Activated CD8-positive, alpha-beta memory T cell treated with anti-CD3 and anti-CD28 coated beads, Interleukin-2, amount 50 U/mL, for 24 hours (primary cell): ENCODE measurements at regions not wholly inside any gene's neighbourhood (a gene's known extent, or its start where the extent isn't known, plus 50 kb on each side); places are given as distances from the start of the nearest gene placed in this dataset.
"Not testable (repeated sequence)": the region's sequence is repeated elsewhere in the genome, so short reads cannot be mapped to it uniquely, and the experiment has no call there.

Experiments used
- DNase-seq: peaks from one replicate; pipeline ENCODE4 v3.0.0-alpha.2; 2020; ENCODE audit errors: extremely low read depth

DNA sequence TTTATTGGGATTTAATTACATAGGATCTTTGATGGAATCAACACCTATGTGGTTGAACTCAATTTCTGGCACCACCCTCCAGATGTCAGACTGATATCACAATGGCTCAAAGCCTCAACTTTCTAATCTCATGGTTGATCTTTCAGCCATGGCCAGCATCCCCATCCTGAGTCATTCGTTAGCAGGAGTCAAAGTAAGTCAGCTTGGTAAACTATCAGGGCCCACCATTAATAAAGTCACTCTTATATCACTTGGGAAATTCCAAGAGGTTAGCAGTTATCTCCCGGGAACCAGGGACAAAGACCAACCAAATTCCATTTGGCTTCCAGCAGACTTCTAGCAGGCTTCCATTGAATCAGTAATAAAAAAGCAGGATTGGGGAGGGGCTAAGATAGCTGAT lies 50.7 kb upstream of the TNFSF4 start:
- no peak for DNase-seq

DNA sequence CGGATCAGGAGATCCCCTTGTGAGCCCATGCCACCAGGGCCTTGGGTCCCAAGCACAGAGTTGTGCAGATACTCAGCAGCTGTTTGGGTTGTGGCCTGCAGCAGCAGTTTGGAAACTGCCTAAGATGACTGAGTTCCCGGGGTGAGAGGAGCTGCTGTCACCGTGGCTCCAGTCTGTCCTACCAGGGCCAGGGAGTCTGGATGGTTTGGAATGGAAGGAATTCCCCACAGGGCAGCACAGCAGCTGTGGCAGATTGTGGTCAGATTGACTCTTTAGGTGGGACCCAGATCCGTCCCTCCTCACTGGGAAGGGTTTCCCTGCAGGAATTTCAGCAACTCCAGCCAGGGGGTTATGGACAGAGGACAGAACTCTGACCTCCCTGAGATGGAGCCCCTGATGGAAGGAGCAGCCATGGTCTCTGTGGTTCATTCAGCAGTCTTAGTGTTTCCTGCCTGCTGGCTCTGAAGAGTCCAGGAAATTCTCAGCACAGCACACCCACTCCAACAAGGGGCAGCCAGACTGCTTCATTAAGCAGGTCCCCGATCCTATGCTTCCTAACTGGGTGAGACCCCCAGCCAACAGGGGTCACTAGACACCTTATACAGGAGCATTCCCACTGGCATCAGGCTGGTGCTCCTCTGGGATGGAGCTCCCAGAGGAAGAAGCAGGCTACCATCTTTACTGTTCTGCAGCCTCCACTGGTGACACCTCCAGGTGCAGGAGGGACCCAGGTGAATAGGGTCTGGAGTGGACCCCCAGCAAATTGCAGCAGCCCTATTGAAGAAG lies 51.5 kb upstream of the TNFSF4 start:
- no peak for DNase-seq

DNA sequence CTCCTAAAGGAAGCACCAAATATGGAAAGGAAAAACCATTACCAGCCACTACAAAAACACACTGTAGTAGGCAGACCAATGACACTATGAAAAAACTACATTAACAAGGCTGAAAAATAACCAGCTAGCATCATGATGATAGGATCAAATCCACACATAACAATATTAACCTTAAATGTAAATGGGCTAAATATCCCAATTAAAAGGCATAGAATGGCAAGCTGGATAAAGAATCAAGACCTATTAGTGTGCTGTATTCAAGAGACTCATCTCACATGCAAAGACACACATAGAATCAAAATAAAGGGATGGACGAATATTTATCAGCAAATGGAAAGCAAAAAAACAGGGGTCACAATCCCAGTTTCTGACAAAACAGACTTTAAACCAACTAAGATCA lies 53.2 kb upstream of the TNFSF4 start:
- DNase-seq, result not testable (repeated sequence)

DNA sequence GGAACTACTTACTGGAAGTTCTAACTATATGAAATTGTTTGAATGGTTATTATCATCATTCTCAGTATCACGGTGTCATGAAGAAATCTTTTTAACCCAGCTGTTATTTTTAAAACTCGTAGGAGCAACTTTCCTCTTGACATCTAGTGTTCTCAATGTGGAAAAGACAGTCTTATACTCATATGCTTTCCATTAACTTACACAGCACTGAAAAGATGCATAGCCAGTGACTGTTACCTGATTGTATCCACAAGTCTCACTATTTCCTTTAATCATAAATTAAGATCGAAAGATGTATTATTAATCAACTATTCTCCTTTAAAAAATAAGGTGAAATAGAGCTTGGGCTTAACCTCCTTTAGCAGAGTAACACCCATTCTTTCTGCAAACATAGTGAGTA lies 59.7 kb upstream of the TNFSF4 start:
- no peak for DNase-seq

DNA sequence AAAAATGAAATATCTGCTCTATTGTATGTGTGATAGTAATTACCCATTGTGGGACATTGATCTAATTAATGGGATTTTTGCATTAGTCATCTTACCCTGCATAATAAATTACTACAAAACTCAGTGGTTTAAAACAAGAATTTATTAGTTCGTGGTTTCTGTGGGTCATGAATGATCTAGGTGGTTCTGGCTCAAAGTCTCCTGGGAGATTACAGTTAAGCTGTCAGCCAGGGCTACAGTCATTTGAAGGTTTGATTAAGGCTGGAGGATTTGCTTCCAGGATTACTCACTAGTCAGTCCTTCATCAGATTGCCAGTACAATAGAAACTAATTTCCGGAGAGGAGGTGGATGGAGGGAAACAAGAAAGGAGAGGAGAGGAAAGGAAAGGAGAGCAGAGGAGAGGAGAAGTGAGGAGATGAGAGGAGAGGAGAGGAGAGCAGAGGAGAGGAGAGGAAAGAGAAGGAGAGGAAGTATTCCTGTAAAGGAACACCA lies 60.4 kb upstream of the TNFSF4 start:
- no peak for DNase-seq

DNA sequence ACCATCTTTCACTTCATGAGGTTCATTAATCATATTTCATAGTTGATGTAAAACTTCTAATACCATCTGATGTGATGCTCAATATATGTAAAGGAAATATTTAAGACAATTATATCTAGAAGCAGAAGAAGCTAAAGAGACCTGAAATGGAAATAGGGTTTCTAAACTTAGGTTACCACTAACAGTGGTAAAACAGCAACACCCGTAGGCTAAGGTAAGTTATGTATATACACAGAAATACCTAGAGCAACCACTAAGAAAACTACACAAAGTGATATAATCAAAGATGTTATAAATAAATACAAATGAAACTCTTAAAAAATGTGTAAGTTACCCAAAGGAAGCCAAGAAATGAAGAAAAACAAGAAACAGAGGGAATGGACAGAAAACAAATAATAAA lies 61.1 kb upstream of the TNFSF4 start:
- no peak for DNase-seq

DNA sequence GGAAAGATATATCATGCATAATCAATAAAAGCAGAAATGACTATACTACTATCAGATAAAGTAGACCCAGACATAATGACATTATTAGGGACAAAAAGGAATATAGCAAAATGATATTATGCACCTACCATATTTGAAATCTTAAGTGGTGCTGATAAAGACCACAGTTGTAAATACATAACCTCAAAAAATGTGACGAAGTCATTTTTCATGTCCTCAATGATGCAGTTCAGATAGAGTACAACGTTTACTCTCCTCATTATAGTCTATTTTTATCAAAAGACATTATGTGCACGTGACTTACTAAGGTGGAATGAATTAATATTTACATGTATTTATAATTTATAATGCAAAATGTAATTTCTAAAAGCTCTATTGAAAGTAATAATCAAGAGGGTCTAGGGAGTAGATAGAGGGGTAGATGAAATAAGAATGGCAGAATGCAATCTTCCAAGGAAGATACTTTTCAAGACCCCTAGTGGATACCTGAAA lies 61.7 kb upstream of the TNFSF4 start:
- no peak for DNase-seq

DNA sequence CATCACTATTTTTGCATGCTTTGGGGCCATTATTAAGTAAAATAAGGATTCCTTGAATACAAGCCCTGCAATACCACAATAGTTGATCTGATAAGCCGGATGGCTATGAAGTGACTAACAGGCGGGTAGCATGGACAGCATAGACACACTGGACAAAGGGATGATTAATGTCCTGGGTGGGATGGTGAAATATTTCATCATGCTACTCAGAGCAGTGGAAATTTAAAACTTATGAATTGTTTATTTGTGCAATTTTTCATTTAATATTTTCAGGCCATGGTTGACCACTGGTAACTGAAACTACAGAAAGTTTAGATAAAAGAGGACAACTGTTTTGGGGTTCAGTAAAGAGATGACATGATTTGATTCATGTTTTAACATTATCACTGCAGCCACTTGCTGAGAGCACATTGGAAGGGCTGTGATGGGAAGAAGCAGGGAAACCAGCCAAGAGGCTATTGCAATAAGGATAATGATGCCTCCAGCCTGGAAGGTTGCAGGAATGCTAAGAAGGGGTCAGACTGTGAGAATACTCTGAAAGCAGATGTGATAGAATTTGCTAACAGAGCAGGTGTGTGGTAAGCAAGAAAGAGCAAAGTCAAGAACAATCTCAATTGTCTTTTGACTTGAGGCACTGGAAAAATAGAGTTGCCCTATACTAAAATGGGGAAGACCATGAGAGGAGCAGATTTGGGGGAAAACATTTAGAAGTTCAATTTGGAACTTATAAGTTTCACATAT lies 62.5 kb upstream of the TNFSF4 start:
- DNase-seq, result no peak

DNA sequence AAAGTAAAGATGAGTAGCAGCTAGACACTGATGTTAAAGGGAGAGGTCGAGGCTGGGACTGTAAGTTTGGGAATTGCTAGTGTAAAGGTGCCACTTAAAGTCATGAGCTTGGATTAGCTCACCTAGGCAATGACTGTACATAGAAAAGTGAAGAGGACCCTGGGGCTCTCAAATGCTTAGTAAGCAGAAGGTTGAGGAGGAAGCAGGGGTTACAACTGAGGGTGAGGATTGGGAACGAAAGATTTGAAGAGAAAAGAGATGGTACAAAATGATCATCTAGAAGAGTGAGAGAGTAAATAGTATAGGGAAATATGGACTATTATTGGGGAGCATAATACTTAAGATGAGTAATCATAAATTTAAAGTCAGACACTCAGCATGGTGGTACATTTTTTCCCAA lies 63.1 kb upstream of the TNFSF4 start:
- DNase-seq, result no peak

DNA sequence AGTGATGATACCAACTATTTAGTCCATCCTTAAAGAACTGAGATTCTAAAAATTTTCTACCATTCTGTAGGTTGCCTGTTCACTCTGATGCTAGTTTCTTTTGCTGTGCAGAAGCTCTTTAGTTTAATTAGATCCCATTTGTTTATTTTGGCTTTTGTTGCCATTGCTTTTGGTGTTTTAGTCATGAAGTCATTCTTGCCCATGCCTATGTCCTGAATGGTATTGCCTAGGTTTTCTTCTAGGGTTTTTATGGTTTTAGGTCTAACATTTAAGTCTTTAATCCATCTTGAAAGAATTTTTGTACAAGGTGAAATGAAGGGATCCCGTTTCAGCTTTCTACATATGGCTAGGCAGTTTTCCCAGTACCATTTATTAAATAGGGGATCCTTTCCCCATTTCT lies 63.9 kb upstream of the TNFSF4 start:
- not testable (repeated sequence) for DNase-seq

DNA sequence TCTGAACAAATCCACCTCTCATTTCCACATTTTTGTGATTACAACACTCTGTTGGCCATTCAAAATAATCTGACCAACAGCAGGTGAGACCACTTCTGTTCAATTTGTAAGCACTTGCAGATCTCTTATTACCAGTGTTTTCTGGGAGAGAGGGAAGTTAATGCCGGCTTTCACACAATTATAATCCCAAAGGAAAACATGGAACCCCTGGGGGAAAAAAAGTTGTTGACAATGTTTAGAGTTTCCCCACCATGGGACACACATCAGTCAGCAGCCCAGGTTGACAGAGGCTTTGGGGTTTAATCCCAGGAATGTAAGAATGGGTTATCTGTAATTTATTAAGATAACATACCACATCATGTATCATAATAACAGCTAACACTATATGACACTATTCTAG lies 68.4 kb upstream of the TNFSF4 start:
- no peak for DNase-seq

DNA sequence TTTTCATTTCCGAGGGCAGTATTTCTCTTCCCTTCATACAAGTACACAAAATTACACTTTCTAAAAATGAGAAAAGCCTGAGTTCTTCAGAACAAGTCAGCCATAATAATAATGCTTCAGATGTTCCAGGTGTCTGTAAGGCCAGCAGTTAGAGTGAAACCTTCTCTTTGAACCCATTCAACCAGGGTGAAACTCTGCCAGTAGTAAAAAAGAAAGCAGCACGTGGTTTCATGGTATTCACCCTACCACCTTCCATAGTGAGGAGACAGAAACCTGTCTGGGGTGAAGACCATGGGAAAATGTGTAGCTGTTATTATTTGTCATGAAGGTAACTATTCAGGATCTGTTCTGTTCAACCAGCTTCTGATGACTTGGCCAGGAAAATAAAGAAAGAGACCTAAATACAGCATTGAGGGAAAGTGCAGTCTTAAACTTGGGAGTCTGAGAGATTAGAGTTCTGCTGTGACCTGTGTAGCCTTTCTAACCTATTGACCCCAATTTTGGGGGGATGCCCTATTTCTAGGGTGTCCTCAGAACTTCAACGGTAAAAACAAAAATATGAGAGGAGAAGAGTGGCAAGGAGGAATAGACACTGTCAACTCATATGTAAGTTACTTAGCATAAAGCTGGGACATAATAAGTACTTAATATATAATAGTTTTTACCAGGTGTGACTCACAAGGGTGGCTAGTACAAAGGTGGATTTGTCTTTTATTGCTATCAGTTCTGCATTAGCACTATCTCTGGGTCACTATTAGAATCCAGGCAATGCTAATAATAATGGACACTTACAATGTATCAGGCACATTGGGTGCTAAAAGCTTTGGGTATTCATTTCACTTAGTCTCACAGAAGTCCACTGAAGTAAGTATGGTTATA lies 70.0 kb upstream of the TNFSF4 start:
- DNase-seq, result no peak

DNA sequence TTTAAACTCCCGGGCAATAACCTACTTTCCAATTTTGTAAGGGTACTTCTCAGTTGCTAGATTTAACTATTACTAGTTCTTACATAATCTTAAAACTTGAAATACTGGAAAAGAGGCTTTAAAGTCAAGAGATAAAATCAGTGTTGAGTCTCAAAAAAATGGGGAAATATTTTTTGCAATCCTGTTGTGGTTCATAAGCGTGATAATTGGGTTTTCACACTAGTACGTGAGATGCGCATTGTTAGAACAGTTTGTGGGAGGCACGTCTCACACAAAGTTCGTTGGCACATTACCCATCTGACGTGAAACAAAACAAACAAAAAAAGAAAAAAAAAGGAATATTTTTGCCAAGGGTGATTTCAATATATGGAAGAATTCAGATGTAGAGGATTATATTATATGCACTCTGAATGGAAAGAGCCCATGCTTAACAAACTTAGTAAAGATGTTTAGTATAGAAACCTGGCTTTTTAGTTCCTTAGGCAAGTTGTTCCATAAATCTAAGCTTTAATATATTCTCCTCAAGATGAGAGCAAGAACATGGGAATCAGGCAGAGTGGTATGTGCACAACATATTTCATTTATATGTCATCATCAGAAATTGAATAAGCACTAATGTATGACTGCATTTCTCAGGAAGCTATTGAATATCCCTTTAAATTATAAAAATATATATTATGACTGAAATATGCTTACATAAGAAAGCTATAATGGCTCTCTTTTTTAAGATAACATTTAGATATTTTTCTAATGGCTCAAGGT lies 73.9 kb upstream of the TNFSF4 start:
- DNase-seq, result no peak

DNA sequence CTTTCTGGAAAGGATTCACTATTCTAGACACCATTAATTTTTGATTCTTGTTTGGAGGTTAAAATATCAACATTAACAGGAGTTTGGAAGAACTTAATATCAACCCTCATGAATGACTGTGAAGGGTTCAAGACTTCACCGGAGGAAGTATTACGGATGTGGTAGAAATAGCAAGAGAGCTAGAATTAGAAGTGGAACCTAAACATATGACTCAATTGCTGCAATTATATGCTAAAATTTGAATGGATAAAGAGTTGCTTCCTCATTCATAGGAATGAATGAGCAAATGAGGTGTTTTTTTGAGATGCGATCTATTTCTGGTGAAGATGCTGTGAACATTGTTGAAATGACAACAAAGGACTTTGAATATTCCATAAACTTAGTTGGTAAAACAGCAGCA lies 77.9 kb upstream of the TNFSF4 start:
- DNase-seq, result no peak

DNA sequence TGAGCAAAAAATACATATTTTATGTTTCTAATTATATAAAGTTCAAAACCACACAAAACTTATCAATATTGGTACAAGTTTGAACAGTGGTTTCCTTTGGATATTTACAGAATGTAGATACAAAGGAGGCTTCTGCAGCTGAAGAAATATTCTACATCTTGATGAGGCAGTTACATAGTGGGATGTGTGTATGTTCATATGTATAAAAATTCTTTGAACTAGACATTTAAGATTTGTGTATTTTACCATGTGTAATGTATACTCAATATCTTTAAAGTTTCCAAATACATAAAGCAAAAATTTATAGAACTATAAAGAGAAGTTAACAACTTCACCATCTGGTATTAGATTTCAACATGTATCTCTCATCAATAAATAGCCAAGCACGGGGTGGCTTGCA lies 80.7 kb upstream of the TNFSF4 start:
- no peak for DNase-seq

DNA sequence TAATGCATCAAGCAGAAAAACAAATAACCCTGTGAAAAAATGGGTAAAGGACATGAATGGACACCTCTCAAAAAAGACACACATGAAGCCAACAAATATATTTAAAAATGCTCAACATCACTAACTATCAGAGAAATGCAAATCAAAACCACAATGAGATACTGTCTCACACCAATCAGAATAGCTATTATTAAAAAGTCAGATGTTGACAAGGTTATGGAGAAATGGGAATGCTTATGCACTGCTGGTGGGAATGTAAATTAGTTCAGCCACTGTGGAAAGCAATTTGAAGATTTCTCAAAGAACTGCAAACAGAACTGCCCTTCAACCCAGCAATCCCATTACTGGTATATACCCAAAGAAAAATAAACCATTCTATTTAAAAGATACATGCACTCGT lies 86.6 kb upstream of the TNFSF4 start:
- no peak for DNase-seq

DNA sequence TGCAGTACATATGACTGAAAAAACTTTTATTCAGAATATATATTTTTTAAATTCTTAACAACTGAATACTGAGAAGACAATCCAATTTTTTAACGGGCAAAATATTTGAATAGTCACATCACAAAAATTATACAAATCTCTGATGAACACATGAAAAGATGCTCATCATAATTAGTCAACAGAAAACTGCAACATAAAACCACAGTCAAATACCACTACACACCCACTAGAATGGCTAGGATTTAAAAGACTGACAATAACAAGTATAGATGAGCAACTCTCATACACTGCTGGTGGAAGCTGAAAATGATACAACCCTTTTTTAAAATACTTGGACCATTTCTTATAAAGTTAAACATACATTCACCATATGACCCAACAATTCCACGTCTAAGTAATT lies 87.7 kb upstream of the TNFSF4 start:
- no peak for DNase-seq

DNA sequence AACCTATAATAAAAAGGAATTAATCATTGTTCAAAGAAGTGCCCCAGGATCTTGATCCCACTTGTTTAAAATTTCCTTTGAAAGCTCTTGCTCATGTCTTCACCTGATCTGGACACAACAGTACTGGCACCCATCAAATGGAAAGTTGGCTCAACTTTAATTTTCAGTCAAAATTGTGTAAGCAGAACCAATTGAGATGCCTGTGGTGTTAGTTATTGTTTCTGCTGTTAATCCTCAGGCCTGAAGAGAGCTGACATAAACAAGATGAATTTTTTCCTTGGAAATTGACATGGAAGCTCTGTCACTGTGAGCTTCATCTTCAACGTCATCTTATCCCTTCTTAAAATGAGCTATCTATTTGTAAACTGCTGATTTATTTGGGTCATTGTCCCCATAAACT lies 88.3 kb upstream of the TNFSF4 start:
- DNase-seq, result no peak

DNA sequence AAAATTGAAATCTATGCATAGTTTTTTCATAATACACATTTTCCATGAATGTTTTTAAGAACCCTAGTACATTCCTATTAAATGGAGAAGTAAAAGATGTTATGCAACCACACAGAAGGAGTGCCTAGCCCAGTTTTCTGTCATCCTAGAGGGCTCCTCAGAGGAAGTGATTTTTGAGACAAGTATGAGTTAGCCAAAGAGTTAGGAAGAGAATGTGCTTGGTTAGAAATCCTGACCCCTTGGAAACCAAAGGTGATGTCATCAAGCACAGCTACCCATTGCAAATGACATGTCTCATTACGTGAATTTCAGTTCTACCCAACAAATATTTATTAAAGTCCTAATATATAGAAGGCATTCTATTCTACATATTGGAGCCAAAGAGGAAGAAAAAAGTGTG lies 88.9 kb upstream of the TNFSF4 start:
- DNase-seq, result no peak

DNA sequence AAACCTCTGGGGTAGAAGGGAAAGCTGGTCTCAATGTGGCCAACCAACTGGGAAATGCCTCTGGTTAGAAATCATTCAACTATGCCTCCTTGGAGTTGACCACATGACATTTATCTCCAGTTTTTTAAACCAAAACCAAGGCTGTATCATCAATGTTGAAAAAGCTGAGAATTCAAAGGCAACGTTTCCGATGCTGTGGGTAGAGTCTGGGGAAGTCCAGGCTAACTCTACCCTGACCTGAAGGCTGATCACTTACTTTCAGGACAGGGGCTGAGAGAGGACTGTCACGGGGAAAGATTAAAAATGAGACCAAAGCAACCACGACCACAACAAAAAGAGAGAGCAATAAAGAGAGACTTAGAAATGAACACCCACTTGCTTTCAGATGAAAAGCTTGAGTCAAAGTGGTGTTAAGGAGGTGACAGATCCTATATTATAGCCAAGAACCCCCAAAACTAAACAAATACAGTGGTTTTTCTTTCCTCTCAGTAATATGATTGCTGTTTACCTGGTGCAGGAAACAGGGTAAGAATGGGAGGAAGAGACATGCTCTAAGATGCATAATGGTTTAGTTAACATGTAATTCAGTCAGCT lies 90.8 kb upstream of the TNFSF4 start:
- DNase-seq, result peak; percentile 14
